ENCODE measurements at regions not wholly inside any gene's neighbourhood (a gene's known extent, or its start where the extent isn't known, plus 50 kb on each side); places are given as distances from the start of the nearest gene placed in this dataset.
A peak's percentile ranks its signal among the peaks of the same experiment; 100 is the strongest.

DNA sequence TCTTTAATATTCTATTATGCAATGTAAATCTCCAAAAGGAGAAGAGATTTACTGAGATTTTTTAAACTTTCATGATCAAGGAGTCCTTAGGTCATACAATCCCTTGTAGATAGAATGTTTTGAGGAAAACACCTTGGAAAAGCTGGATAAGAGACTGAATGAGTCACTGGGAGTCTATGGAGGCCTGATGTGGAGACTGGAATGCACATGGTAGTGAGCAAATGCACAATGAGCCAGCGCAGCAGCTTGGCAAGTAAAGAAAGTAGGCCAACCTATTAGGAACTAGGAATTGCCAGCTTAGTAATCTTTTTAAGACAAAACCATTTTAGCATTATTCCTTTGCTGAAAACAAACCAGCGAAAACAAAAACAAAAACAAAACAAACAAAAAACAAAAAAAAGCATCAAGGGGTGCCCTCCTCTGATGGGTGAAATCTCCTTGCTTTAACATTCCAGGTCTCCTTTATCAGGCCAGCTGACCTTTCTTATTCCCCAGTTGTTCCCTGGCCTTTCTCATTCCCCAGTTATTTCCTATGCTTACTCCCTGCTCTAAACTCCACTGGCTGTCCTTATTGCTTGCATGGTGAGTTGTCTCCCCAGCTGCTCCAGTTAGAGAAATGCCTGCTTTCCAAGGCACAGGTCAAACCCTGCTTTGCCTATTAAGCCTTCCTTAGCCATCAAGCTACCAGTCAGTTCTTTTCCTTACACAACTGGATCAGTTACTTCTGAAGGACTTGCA, 135.8 kb downstream of the PLCE1 start:
- TF ChIP-seq, protein P1, sequence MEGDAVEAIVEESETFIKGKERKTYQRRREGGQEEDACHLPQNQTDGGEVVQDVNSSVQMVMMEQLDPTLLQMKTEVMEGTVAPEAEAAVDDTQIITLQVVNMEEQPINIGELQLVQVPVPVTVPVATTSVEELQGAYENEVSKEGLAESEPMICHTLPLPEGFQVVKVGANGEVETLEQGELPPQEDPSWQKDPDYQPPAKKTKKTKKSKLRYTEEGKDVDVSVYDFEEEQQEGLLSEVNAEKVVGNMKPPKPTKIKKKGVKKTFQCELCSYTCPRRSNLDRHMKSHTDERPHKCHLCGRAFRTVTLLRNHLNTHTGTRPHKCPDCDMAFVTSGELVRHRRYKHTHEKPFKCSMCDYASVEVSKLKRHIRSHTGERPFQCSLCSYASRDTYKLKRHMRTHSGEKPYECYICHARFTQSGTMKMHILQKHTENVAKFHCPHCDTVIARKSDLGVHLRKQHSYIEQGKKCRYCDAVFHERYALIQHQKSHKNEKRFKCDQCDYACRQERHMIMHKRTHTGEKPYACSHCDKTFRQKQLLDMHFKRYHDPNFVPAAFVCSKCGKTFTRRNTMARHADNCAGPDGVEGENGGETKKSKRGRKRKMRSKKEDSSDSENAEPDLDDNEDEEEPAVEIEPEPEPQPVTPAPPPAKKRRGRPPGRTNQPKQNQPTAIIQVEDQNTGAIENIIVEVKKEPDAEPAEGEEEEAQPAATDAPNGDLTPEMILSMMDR (IDR thresholded peaks at IDR 0.05): no peak
- TF ChIP-seq FOXM1 (IDR thresholded peaks at IDR 0.05; ENCODE audit: low read depth) (no peak), EZH2phosphoT487 (IDR thresholded peaks at IDR 0.05; ENCODE audit: borderline replicate concordance, low read depth) (no peak), GATA2 (CRISPR knock-in tag; IDR thresholded peaks at IDR 0.05) (no peak), EP300 (IDR thresholded peaks at IDR 0.05; ENCODE audit: borderline replicate concordance in 1 of 2, low read depth in 1 of 2, low read length in 1 of 2) (no peak), TCF12 (IDR thresholded peaks at IDR 0.05) (peak; percentile 51; the same call in 1 of the 2 replicates), FOXJ3 (CRISPR knock-in tag; IDR thresholded peaks at IDR 0.05) (no peak), MAX (IDR thresholded peaks at IDR 0.05; ENCODE audit: low read depth) (peak; percentile 71), POLR2AphosphoS5 (IDR thresholded peaks at IDR 0.05; ENCODE audit: low read depth, low read length) (no peak), YY1 (IDR thresholded peaks at IDR 0.05; ENCODE audit: low read depth) (no peak)
- TF ChIP-seq, protein P2, sequence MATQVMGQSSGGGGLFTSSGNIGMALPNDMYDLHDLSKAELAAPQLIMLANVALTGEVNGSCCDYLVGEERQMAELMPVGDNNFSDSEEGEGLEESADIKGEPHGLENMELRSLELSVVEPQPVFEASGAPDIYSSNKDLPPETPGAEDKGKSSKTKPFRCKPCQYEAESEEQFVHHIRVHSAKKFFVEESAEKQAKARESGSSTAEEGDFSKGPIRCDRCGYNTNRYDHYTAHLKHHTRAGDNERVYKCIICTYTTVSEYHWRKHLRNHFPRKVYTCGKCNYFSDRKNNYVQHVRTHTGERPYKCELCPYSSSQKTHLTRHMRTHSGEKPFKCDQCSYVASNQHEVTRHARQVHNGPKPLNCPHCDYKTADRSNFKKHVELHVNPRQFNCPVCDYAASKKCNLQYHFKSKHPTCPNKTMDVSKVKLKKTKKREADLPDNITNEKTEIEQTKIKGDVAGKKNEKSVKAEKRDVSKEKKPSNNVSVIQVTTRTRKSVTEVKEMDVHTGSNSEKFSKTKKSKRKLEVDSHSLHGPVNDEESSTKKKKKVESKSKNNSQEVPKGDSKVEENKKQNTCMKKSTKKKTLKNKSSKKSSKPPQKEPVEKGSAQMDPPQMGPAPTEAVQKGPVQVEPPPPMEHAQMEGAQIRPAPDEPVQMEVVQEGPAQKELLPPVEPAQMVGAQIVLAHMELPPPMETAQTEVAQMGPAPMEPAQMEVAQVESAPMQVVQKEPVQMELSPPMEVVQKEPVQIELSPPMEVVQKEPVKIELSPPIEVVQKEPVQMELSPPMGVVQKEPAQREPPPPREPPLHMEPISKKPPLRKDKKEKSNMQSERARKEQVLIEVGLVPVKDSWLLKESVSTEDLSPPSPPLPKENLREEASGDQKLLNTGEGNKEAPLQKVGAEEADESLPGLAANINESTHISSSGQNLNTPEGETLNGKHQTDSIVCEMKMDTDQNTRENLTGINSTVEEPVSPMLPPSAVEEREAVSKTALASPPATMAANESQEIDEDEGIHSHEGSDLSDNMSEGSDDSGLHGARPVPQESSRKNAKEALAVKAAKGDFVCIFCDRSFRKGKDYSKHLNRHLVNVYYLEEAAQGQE (IDR thresholded peaks at IDR 0.05; ENCODE audit: low read depth, low read length): no peak
- TF ChIP-seq, protein P3, sequence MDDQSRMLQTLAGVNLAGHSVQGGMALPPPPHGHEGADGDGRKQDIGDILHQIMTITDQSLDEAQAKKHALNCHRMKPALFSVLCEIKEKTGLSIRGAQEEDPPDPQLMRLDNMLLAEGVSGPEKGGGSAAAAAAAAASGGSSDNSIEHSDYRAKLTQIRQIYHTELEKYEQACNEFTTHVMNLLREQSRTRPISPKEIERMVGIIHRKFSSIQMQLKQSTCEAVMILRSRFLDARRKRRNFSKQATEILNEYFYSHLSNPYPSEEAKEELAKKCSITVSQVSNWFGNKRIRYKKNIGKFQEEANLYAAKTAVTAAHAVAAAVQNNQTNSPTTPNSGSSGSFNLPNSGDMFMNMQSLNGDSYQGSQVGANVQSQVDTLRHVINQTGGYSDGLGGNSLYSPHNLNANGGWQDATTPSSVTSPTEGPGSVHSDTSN (IDR thresholded peaks at IDR 0.05): no peak
